SU-DHL-6 (cell line): ENCODE measurements at regions not wholly inside any gene's neighbourhood (a gene's known extent, or its start where the extent isn't known, plus 50 kb on each side); places are given as distances from the start of the nearest gene placed in this dataset.

Experiments used
- CTCF ChIP-seq: fragments of 200-600 bp; sonication (generic); IDR thresholded peaks from one replicate; pipeline ENCODE4 v1.5.1; 2017; ENCODE audit warnings: antibody characterized with exemption, mild to moderate bottlenecking, low read length, moderate library complexity; ENCODE audit not compliant: insufficient read depth, poor library complexity, severe bottlenecking
- EZH2phosphoT487 ChIP-seq: fragments of 200-600 bp; sonication (generic), shearing (Covaris generic); conservative IDR thresholded peaks from 2 replicates; pipeline ENCODE4 v1.6.1; 2018; ENCODE audit warnings: mild to moderate bottlenecking, antibody characterized with exemption, low read length, moderate library complexity, mixed read lengths

GRCh38 chr4:170306208-170306607 is 216.5 kb upstream of the AADAT start:
- TF ChIP-seq CTCF (no peak), EZH2phosphoT487 (no peak)
